SK-N-SH treated with all-trans-retinoic acid at 6 μM for 48 hours (cell line): ENCODE measurements at regions not wholly inside any gene's neighbourhood (a gene's known extent, or its start where the extent isn't known, plus 50 kb on each side); places are given as distances from the start of the nearest gene placed in this dataset.

Experiments
- ATAC-seq: fragments of 200-7000 bp; cut with Tn5 transposase; 3 replicates; pipeline ENCODE4 v1.9.1; 2020; ENCODE audit warnings: mild to moderate bottlenecking, moderate library complexity
- ARNTL ChIP-seq: fragments of 450-650 bp; formaldehyde crosslinking; IDR thresholded peaks from 2 replicates; pipeline ENCODE4 v1.5.0; 2020; ENCODE audit warnings: low read depth, mild to moderate bottlenecking, moderate library complexity, borderline replicate concordance
- BACH2 ChIP-seq: fragments of 250-450 bp; sonication (Bioruptor Pico); IDR thresholded peaks from 2 replicates; pipeline ENCODE4 v1.9.0; 2021; ENCODE audit warnings: mild to moderate bottlenecking, borderline replicate concordance
- CSDC2 ChIP-seq: fragments of 250-450 bp; sonication (Bioruptor Pico); IDR thresholded peaks from 2 replicates; pipeline ENCODE4 v1.5.0; 2020; ENCODE audit warnings: mild to moderate bottlenecking, moderate library complexity
- ESRRG ChIP-seq: fragments of 250-450 bp; sonication (Bioruptor Pico); IDR thresholded peaks from 2 replicates; pipeline ENCODE4 v1.6.1; 2021; ENCODE audit warnings: mild to moderate bottlenecking
- GLIS3 ChIP-seq: fragments of 250-450 bp; sonication (Bioruptor Pico); IDR thresholded peaks from 2 replicates; pipeline ENCODE4 v1.5.0; 2020; ENCODE audit warnings: mild to moderate bottlenecking, moderate library complexity
- ISL1 ChIP-seq: fragments of 250-450 bp; sonication (Bioruptor Pico); IDR thresholded peaks from 2 replicates; pipeline ENCODE4 v2.1.2; 2022; ENCODE audit warnings: mild to moderate bottlenecking, moderate library complexity
- PPARA ChIP-seq: fragments of 250-450 bp; sonication (Bioruptor Pico); IDR thresholded peaks from 2 replicates; pipeline ENCODE4 v1.5.0; 2020; ENCODE audit warnings: mild to moderate bottlenecking, borderline replicate concordance
- RARB ChIP-seq: fragments of 250-450 bp; sonication (Bioruptor Pico); IDR thresholded peaks from 2 replicates; pipeline ENCODE4 v1.8.0; 2021; ENCODE audit warnings: mild to moderate bottlenecking, moderate library complexity
- SNAI2 ChIP-seq: fragments of 250-450 bp; sonication (Bioruptor Pico); IDR thresholded peaks from 2 replicates; pipeline ENCODE4 v1.5.0; 2020; ENCODE audit warnings: mild to moderate bottlenecking, moderate library complexity
- TCF4 ChIP-seq: fragments of 250-450 bp; sonication (Bioruptor Pico); IDR thresholded peaks from 2 replicates; pipeline ENCODE4 v1.8.0; 2021; ENCODE audit warnings: mild to moderate bottlenecking, moderate library complexity, borderline replicate concordance
- TOX ChIP-seq: fragments of 250-450 bp; sonication (Bioruptor Pico); IDR thresholded peaks from 2 replicates; pipeline ENCODE4 v1.8.0; 2021; ENCODE audit warnings: mild to moderate bottlenecking, moderate library complexity, borderline replicate concordance
- TSHZ2 ChIP-seq: fragments of 250-450 bp; sonication (Bioruptor Pico); IDR thresholded peaks from 2 replicates; pipeline ENCODE4 v1.5.0; 2020; ENCODE audit warnings: mild to moderate bottlenecking, moderate library complexity
- ZC3H10 ChIP-seq: fragments of 250-450 bp; sonication (Bioruptor Pico); IDR thresholded peaks from 2 replicates; pipeline ENCODE4 v1.5.1; 2021; ENCODE audit warnings: mild to moderate bottlenecking, moderate library complexity
- ZNF565 ChIP-seq: fragments of 450-650 bp; formaldehyde crosslinking; conservative IDR thresholded peaks from 2 replicates; pipeline ENCODE4 v1.5.0; 2020; ENCODE audit warnings: low read depth, mild to moderate bottlenecking, moderate library complexity
- ZNF70 ChIP-seq: fragments of 450-650 bp; formaldehyde crosslinking; IDR thresholded peaks from 2 replicates; pipeline ENCODE4 v1.5.0; 2020; ENCODE audit warnings: mild to moderate bottlenecking, moderate library complexity
- ZNF8 ChIP-seq: fragments of 450-650 bp; formaldehyde crosslinking; IDR thresholded peaks from 2 replicates; pipeline ENCODE4 v1.5.0; 2020; ENCODE audit warnings: mild to moderate bottlenecking, moderate library complexity
- TF ChIP-seq, protein P1 (sequence below): fragments of 250-450 bp; sonication (Bioruptor Pico); IDR thresholded peaks from 2 replicates; pipeline ENCODE4 v1.5.1; 2021; ENCODE audit warnings: mild to moderate bottlenecking, moderate library complexity
- TF ChIP-seq, protein P2 (sequence below): fragments of 250-450 bp; sonication (Bioruptor Pico); IDR thresholded peaks from 2 replicates; pipeline ENCODE4 v1.8.0; 2020; ENCODE audit warnings: mild to moderate bottlenecking, moderate library complexity, borderline replicate concordance
- TF ChIP-seq, protein P3 (sequence below): fragments of 250-450 bp; sonication (Bioruptor Pico); IDR thresholded peaks from 2 replicates; pipeline ENCODE4 v1.5.1; 2020; ENCODE audit warnings: low read depth, mild to moderate bottlenecking, moderate library complexity
- TF ChIP-seq, protein P4 (sequence below): fragments of 250-450 bp; sonication (Bioruptor Pico); IDR thresholded peaks from 2 replicates; pipeline ENCODE4 v1.8.0; 2021; ENCODE audit warnings: low read depth, mild to moderate bottlenecking, moderate library complexity, borderline replicate concordance

DNA sequence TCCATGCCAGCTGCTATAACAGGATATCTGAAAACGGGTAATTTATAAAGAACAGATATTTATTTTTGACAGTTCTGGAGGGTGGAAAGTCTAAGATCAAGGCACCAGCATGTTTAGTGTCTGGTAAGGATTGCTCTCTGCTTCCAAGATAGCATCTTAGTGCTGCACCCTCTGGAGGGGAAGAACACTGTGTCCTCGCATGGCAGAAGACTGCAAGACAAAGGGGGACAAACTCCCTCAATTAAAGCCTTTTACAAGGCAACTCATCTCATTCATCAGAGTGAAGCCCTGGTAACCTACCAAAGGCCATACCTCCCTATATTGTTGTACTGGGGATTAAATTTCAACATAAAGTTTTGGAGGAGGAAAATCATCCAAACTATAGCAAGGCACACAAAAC is 298.9 kb upstream of the EDIL3 start:
- TF ChIP-seq TSHZ2 (CRISPR knock-in tag) (no peak), ESRRG (CRISPR knock-in tag) (no peak), ZNF565 (CRISPR knock-in tag) (no peak), RARB (CRISPR knock-in tag) (no peak), ISL1 (no peak), SNAI2 (CRISPR knock-in tag) (no peak), ZNF8 (CRISPR knock-in tag) (no peak), GLIS3 (CRISPR knock-in tag) (no peak), TOX (CRISPR knock-in tag) (no peak), TCF4 (CRISPR knock-in tag) (no peak), PPARA (CRISPR knock-in tag) (no peak), ZNF70 (CRISPR knock-in tag) (no peak), ZC3H10 (CRISPR knock-in tag) (no peak)
- TF ChIP-seq, protein P1, sequence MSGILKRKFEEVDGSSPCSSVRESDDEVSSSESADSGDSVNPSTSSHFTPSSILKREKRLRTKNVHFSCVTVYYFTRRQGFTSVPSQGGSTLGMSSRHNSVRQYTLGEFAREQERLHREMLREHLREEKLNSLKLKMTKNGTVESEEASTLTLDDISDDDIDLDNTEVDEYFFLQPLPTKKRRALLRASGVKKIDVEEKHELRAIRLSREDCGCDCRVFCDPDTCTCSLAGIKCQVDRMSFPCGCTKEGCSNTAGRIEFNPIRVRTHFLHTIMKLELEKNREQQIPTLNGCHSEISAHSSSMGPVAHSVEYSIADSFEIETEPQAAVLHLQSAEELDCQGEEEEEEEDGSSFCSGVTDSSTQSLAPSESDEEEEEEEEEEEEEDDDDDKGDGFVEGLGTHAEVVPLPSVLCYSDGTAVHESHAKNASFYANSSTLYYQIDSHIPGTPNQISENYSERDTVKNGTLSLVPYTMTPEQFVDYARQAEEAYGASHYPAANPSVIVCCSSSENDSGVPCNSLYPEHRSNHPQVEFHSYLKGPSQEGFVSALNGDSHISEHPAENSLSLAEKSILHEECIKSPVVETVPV (CRISPR knock-in tag) = no peak
- TF ChIP-seq, protein P2, sequence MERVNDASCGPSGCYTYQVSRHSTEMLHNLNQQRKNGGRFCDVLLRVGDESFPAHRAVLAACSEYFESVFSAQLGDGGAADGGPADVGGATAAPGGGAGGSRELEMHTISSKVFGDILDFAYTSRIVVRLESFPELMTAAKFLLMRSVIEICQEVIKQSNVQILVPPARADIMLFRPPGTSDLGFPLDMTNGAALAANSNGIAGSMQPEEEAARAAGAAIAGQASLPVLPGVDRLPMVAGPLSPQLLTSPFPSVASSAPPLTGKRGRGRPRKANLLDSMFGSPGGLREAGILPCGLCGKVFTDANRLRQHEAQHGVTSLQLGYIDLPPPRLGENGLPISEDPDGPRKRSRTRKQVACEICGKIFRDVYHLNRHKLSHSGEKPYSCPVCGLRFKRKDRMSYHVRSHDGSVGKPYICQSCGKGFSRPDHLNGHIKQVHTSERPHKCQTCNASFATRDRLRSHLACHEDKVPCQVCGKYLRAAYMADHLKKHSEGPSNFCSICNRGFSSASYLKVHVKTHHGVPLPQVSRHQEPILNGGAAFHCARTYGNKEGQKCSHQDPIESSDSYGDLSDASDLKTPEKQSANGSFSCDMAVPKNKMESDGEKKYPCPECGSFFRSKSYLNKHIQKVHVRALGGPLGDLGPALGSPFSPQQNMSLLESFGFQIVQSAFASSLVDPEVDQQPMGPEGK (CRISPR knock-in tag) = no peak
- TF ChIP-seq, protein P3, sequence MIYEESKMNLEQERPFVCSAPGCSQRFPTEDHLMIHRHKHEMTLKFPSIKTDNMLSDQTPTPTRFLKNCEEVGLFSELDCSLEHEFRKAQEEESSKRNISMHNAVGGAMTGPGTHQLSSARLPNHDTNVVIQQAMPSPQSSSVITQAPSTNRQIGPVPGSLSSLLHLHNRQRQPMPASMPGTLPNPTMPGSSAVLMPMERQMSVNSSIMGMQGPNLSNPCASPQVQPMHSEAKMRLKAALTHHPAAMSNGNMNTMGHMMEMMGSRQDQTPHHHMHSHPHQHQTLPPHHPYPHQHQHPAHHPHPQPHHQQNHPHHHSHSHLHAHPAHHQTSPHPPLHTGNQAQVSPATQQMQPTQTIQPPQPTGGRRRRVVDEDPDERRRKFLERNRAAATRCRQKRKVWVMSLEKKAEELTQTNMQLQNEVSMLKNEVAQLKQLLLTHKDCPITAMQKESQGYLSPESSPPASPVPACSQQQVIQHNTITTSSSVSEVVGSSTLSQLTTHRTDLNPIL = no peak
- no peak for ATAC-seq

GRCh38 chr5:84682531-84682930 is 297.9 kb upstream of the EDIL3 start:
- ATAC-seq = no peak
- TF ChIP-seq ZNF565 (CRISPR knock-in tag) (no peak), CSDC2 (no peak), ZNF8 (CRISPR knock-in tag) (no peak), ZNF70 (CRISPR knock-in tag) (no peak), TCF4 (CRISPR knock-in tag) (no peak), ARNTL (CRISPR knock-in tag) (no peak), BACH2 (CRISPR knock-in tag) (no peak), ISL1 (no peak), GLIS3 (CRISPR knock-in tag) (no peak), PPARA (CRISPR knock-in tag) (no peak)
- TF ChIP-seq, protein P4, sequence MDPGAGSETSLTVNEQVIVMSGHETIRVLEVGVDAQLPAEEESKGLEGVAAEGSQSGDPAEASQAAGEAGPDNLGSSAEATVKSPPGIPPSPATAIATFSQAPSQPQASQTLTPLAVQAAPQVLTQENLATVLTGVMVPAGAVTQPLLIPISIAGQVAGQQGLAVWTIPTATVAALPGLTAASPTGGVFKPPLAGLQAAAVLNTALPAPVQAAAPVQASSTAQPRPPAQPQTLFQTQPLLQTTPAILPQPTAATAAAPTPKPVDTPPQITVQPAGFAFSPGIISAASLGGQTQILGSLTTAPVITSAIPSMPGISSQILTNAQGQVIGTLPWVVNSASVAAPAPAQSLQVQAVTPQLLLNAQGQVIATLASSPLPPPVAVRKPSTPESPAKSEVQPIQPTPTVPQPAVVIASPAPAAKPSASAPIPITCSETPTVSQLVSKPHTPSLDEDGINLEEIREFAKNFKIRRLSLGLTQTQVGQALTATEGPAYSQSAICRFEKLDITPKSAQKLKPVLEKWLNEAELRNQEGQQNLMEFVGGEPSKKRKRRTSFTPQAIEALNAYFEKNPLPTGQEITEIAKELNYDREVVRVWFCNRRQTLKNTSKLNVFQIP (CRISPR knock-in tag) = no peak
- TF ChIP-seq, protein P1 (CRISPR knock-in tag) = no peak
